ENCODE measurements at regions not wholly inside any gene's neighbourhood (a gene's known extent, or its start where the extent isn't known, plus 50 kb on each side); places are given as distances from the start of the nearest gene placed in this dataset.
"Not testable (repeated sequence)": the region's sequence is repeated elsewhere in the genome, so short reads cannot be mapped to it uniquely, and the experiment has no call there.

DNA sequence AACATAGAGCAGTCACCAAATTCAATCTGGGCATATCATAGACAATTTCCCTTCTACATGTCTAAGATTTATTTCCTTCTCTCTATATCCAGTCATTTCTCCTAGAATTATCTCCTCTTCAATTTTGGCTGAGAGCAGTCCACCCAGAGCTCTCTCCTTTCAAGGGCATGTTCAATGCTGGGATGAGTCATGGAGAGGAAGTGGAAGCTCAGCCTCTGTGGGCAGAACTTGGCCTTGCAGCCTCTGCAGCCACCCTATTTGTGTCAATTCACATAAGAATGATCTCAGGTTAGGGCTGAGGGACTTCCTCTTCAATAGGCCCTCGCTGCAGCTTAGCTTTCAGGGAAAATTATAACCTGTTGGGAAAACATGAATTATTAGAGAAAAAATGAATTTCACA, 560.8 kb downstream of the POM121L12 start:
- DNase-seq, result no peak

DNA sequence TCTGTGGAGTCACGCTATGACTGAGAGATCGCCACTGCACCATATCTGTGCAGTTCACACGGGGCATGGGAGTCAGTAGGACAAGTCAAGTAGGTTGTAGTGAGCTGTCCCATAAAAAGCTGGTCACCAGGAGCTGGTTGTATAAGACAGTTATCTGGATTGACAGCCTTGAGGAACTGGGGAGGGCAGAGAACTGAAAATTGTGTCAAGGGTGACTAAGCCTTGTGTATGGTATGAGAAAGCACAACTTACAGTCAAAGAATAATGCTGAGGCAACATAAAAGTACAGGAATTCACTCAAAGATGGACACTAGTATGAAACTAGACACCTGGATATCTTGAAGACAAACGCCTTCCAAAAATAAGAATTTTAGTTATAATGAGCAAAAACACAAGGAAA, 564.9 kb downstream of the POM121L12 start:
- no peak for DNase-seq

DNA sequence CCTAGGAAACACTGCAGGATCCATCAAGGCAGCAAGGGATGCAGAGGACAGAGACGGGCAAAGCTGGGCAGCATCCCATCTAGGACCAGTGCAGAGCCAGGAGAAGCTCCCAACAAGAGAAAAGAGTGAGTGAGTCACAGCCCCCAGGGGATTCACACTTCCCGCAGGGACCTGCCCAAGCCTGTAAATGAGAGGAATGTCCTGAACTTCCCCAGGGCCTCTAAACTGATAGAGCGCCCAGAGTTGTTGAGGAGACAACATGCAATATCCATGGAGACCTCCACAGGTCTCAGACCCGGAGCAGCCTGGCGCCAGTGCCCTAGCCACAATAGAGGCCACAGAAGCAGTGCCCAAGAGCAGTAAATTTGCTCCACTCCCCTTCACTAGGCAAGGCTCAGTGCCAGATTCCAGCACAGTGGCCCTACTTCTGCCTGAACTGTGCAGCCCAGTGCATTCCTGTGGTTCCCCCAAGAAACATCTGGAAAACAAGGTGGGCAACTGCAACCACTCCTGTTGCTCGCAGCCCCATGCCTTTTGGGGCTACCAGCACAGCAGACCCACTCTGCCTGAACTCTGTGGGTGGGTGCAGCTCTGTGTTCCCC, 567.5 kb downstream of the POM121L12 start:
- DNase-seq, result no peak

DNA sequence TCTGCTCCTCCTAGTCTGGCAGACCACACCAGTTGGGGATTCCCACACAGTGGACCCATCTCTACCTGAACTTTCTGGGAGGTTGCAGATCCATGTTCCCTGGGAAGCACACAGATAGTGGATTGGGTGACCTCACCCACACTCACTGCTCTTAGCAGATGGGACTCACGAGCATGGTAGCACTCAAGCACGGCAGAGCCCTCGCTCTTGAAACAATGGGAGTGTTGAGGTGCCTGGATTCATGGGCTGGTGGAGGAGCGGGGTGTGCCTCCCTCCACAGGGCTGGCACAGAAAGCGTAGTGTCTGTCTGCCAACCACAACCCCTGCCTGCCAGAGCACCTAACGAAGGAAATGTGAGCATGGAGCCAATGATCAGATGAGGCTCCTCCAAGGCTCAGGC, 568.0 kb downstream of the POM121L12 start:
- no peak for DNase-seq

DNA sequence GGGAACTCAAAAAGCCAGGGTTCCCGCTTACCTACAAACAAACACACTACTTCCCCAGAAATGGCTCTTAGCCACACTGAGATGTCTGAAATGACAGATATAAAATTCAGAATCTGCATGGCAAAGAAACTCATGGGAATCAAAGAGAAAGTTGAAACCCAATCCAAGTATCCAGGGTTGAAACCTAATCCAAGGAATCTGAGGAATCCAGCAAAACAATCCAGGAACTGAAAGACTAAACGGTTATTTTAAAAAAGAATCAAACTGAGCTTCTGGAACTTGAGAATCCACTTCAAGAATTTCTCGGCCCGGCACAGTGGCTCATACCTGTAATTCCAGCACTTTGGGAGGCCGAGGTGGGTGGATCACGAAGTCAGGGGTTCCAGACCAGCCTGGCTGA, 568.8 kb downstream of the POM121L12 start:
- DNase-seq, result no peak

DNA sequence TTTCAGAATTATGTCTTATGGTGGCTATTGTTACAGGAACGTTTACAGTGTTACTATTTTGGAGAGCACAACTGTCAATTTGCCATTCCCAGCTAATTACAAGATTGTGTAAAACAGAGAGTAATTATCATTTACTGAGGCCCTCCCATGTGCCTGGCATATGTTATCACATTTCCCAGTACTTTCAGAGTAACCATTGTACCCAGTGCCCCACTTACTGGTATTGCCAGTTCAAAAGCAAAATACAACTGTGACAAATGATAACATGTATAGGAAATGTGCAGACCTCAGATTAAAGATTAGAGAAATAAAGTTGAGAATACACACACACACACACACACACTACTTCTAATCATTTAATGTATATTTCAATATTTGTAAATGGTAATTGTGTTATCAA, 572.5 kb downstream of the POM121L12 start:
- DNase-seq, result no peak

DNA sequence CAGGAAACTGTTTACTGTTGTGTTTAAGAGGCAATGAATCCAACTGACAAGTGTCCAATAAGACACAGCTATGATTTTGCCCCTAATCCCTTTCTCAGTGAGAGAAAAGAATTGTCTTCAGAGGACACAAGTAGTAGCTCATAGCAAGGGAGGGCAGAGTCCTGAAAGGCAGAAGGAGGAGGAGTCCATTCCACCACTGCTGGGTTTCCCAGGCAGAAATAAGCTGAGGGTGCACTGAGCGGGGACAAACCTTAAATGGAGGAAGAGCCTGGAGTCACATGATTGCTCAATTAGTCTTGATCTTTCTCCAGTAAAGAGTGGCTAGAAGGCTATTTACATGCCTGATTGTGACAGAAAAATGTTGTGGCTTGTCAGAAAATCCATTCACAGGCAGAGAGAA, 573.8 kb downstream of the POM121L12 start:
- DNase-seq, result no peak

DNA sequence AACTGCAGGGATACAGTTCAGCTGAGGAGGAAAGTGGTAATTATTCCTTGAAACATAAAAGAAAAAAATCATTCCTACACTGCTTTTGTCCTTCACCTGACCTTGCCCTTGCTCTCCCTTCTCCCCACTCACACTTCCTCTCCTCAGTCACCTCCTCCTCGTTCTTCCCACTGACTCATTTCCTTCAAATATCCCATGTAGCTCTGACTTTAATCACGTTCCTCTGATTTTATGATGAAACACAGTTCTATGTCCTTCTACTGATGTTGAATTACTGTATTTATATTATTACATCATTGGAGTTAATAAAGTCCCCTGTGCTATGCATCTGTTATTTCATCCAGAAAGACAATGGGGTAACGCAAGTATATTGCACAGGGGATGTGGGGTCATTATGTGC, 575.6 kb downstream of the POM121L12 start:
- no peak for DNase-seq

DNA sequence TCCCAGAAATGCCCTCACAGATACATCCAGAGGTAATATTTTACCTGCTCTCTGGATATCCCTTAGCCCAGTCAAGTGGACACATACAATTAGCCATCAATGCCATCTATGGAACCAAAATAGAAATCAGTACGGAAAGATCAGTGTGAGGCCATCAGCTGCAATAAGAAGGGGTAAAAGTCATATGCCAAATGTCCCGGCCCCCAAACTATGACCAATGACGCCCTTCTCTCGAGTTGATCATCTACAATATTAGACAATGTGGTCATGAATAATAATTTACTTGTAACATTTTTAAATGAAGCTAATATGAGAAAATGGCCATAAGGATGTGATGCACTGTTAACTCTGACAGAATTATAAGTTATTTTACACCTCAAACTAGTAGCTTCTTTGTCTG, 588.9 kb downstream of the POM121L12 start:
- no peak for DNase-seq

DNA sequence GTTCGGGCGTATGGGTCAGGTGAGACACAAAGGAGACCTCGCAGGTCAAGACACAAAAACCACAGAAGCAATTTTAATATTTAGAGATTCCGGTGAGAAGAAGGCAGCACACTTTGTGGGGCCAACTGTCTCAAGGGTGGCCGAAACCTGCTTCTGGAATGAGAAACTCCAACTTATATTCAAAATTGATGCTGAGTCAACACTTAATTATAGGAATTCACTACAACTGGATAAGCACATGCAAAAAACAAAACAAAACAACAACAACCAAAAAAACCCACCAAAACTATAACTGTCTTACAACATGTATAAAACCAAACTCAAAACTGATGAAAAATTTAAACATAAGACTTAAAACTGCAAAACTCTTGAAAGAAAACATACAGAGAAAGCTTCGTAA, 593.3 kb downstream of the POM121L12 start:
- no peak for DNase-seq

DNA sequence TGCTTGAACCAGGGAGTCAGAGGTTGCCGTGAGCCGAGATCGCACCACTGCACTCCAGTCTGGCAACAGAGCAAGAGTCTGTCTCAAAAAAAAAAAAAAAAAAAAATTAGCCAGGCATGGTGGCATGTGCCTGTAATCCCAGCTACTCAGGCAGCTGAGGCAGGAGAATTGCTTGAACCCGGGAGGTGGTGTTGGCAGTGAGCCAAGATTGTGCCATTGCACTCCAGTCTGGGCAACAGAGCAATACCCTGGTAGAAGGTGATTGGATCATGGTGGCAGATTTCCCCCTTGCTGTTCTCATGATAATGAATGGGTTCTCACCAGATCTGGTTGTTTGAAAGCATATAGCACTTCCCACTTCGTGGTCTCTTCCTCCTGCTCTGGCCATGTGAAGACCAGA, 599.8 kb downstream of the POM121L12 start:
- DNase-seq, result not testable (repeated sequence)

DNA sequence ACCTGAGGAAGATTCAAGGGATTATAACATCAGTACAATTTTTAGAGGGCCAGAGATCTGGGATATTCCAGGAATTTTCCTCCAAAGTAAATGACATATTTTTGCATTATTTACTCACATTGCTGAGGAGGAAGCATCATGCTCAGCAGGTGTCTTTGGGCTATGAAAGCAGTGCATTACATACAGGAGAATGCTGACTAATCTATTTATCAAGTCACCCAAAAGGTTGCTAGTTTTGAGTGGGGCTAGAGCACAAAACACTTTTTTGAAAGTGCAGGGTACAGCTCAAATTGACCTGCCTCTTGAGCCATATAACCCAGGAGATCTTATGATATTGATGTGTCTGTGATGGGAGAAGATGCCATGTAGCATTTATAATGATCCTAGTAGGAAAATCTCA, 603.1 kb downstream of the POM121L12 start:
- no peak for DNase-seq

DNA sequence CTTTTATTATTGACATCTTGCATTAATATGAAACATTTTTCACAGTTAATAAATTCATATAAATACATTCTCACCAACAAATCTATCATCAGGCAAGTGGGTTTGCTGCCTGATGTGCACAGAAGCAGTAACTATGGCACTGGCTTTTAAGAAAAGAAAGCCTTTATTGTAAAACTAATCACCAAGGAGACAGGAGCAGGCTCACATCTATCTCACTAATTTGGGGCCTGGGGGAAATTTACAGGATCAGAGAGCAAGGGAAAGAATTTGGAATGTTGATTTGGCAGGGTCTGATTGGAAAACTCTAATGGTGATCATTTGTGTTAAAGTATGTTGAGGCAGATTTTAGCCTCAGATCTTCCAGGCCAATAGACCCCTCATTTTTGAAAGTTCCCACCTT, 605.7 kb downstream of the POM121L12 start:
- no peak for DNase-seq

DNA sequence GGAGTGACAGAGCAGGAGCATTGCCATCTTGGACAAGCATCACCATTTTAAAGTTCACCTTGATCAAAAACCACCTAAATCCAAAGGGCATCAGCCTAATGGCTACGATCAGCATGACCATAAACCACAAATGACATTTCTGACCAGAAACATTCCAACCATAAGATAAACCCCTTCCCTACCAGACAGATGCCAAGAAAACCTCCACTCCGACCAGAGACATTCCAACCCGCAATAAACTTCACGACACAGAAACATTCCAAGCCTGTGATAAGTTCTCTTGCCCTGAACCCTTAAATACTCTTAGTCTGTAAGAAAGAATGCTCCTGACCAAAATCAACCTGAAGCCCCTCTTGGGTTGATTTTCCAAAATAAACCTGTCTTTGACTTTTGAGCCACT, 606.9 kb downstream of the POM121L12 start:
- no peak for DNase-seq

DNA sequence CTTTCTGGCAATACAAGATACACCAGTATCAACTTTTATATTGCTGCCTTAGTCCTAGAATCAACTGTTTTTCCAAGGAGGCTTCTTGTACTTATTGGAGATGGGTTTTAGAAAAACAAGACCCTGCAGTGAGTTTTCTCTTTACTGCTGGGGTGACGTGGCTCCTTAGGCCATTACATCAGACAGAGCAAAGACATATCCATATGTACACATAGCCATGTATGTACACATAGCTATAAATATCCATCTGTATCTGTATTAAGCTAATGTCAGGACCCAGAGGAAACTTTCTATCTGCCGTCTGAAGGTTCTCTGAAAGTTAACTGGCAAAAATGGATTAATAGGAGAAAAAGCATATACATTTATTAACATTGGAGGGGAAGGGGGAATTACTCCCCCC, 607.4 kb downstream of the POM121L12 start:
- no peak for DNase-seq

DNA sequence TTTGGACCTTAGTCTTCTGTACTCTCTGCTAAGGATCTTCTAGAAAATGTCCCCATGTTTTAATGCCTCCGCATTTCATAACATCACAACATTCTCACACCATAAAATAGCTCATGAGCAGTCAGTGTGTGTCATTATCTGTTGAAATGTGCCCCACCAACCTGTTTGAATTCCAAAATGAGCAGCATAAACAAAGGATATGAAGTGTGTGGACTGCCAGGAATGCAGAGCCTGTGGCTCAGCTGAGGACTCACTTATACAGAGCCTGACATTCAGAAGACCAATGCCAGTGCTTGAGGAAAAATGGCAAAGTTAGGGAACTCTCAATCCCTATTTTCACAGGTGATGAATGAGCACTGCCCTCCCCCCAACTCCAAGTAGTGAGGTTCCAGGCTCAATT, 621.4 kb downstream of the POM121L12 start:
- no peak for DNase-seq

DNA sequence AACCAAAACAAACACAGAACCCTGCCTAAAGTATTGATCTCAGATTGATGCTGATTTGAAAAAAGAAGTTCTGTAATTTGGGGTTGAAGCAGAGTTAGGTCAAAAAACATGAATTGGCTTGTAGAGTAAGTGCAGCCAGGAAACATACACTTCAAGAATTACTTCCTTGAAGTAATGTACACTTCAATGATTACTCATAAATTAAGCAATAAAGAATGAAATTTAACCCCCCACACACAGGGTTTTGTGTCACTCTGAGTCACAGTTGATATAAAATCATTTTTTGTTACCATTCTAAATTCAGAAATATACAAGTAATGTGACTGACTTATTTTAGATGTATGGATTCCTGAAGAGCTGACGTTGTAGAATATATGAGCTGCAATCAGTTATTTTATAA, 622.2 kb downstream of the POM121L12 start:
- no peak for DNase-seq

DNA sequence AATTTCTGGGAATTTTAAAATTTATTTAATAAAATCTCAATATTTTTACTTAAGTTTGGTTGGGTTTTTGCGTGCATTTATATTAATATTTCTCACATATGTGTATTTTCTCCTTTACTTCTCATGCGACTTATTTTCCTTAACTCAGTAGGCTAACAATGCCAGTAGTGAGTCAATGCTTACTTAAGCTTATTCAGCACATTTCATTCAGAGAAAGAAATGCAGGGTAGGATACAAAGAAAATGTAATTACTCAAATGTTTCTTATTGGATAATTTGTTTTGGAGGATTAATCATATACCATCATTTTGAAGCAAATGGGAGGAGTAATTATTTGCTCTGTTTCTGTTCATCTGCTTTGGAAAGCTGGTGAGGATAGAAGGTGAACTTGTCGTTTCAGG, 623.5 kb downstream of the POM121L12 start:
- DNase-seq, result no peak

DNA sequence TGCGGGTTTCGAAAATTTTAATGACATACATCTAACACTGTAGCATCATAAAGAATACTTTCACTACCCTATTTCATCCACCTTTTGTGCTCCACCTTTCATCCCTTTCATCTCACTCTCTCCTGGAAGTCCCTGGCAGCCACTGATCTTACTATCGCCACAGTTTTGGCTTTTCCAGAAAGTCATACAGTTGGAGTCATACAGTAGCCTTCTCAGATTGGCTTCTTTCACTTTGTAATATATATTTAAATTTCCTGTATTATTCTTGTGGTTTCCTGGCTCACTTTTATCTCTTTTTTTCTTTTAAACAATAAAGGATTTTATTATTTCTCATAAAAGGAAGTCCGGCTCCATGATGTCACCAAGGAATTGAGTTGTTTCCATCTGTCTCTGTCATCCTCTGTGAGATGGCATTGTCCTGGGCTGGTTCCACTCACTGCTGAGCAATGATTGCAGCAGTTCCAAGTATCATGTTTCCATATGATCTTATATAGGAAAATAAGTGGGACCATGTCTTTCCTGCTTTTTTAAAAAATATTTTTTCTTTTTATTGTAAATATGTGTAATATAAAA, 626.3 kb downstream of the POM121L12 start:
- no peak for DNase-seq

DNA sequence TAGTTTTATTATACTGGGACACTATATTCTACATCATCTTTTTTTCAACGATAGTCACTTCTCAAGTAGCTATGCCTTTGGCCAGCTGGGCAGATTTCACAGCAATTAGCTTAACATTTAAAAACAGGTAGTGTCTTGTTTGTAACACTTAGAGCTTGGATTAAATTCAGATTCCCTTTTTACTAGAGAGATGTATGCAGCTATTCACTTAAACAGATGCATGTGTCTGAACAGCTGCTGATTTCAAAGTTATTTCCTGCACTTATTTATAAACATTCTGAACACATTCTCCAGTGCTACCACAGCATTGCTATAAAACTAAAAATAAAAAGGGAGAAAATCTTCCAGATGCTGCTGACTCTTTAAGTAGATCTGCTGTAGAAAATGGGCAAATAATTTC, 637.2 kb downstream of the POM121L12 start:
- no peak for DNase-seq

DNA sequence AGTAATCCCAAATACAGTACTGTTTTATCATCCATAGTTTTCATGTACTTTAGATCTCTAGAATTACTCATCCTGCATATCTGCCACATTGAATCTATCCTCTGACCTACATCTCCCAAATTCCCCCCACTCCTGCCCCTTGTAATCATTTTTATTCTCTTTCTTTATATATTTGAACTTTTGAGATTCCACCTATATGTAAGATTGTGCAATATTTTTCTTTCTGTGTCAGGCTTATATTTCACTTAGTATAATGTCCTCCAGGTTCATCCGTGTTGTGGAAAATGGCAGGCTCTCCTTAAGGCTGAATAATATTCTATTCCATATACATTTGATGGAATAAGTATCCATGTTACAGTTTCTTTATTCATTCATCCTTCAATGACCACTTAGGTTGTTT, 640.4 kb downstream of the POM121L12 start:
- DNase-seq, result no peak

DNA sequence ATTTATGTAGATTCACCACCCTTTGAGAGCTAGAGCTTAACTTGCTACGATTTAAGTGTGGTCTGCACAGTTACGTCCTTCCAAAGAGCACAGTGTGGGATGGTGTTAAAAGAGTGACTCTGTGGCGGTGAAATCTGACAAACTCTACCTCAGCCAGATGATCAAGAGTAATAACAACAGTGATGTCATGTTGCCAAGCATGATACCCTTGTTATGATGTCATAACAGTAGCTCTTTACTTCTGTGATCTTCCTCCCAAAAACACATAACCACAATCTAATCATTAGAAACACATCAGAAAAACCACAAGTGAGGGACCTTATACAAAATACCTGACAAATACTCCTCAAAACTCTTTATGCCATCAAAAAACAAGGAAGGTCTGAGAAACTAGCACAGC, 649.3 kb downstream of the POM121L12 start:
- DNase-seq, result no peak

DNA sequence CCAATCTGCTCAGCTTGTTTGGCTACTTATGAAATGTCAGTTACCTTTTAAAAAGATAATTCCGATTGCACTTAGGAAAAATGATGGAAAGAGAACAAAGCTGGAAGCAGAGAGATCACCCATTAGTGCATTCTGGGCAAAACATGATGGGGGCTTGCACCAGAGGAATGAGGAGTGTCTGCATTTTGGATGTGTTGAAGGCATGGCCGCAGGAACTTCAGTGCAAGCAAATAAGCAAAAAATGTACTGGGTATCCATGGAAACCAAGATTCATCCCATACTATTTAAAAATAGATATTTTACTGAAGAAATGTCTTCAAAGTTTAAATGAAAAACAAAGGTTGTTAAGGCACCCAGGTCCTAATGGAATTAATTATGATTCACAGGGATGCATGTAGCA, 655.0 kb downstream of the POM121L12 start:
- no peak for DNase-seq

DNA sequence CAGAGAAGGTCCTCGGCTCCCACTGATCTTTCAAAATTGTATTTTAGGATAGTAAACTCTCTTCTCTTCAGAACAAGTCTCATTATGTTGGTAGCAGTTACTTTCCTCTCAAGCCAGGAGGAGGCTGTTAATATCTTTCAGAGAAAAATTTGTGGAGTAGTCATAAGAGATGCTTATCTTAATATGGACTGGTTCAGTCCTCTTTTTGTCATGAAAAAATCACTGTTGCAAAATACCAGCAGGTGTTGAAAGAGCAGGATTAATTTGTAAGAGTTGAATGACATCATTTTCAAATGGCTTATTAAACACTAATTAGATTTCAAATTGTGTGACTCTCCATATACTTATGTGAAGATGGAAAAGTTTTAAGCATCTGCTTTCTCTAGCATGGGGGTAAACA, 662.5 kb downstream of the POM121L12 start:
- no peak for DNase-seq

DNA sequence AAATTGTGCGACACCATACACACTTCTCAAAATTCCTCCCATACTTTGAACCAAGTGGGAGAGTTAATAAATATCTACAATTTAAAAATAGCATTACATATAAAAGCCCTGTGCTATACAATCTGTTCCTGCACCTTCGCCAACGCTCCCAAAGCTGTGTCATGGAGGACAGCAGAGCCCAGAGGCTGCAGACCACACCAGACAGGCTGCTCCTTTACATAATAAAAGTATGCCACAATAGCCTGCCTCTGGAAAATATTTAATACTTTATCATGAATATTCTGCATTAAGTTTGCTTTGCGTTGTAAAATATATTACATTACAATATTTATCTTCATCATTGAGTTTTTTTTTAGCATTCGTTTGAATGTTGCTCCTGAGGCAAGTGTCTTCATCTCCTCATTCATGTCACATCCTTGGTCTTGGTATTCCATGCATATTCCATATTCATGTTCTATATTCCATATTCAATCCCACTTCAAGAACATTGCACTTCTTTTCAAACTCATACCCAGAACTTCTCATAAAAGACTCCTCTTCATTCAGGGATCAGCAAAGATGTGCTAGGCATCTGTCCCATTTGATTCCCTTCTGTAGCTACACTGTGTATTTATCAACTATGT, 663.9 kb downstream of the POM121L12 start:
- no peak for DNase-seq

Measured in T-helper 2 cell (primary cell).